ENCODE measurements at regions not wholly inside any gene's neighbourhood (a gene's known extent, or its start where the extent isn't known, plus 50 kb on each side); places are given as distances from the start of the nearest gene placed in this dataset.
A peak's percentile ranks its signal among the peaks of the same experiment; 100 is the strongest.

GRCh38 chr10:120667276-120667675 lies 183.9 kb upstream of the WDR11 start:
- Histone ChIP-seq H3K4me3 (replicated peaks in 1 of 3; ENCODE audit: low read depth in 2 of 3, low read length in 3 of 3) (no peak overlapping the region), H3K9ac (ENCODE audit: insufficient read depth, low read length, poor library complexity, severe bottlenecking) (no peak overlapping the region), H2AFZ (ENCODE audit: insufficient read depth, low read depth, low read length, poor library complexity, severe bottlenecking) (no peak overlapping the region), H3K27me3 (ENCODE audit: control insufficient read depth in 2 of 2, insufficient read depth in 2 of 2, low read length in 2 of 2) (no peaks in the 10 kb centered on the region), H3K4me2 (replicated peaks; ENCODE audit: extremely low read depth, low read length, poor library complexity, severe bottlenecking) (no peak overlapping the region), H3K4me1 (ENCODE audit: control insufficient read depth in 1 of 2, insufficient read depth in 2 of 2, low read length in 2 of 2) (peaks cover 9 to 10% of the 10 kb centered on the region in 2 donors), H4K20me1 (ENCODE audit: insufficient read depth, low read length) (no peaks in the 10 kb centered on the region), H3K27ac (ENCODE audit: low read depth in 1 of 2, low read length in 2 of 2) (no peak overlapping the region), H3K9me3 (replicated peaks in 1 of 2; ENCODE audit: control insufficient read depth in 1 of 2, insufficient read depth in 1 of 2, low read length in 2 of 2) (peaks cover 0 to 4% of the 10 kb centered on the region in 2 donors), H3K79me2 (ENCODE audit: insufficient read depth, low read length) (no peaks in the 10 kb centered on the region), H3K36me3 (replicated peaks in 1 of 2; ENCODE audit: control insufficient read depth in 1 of 2, insufficient read depth in 2 of 2, low read length in 2 of 2) (no peaks in the 10 kb centered on the region)
- Mint-ChIP-seq H3K27me3 (ENCODE audit: low read depth in 3 of 3) (no peaks in the 10 kb centered on the region), H3K4me3 (no peak overlapping the region), H3K4me1 (peaks cover 10% of the 10 kb centered on the region), H3K9me3 (peaks cover 0 to 5% (median 3%) of the 10 kb centered on the region in 7 donors), H3K27ac (no peak overlapping the region), H3K36me3 (no peaks in the 10 kb centered on the region)
- peak; percentile 9 to 30 (median 20) for DNase-seq
- TF ChIP-seq CTCF (IDR thresholded peaks at IDR 0.05), result no peak
- intact Hi-C loops (cut with micrococcal nuclease), result no loop called here
- no CpG with 5 or more reads among the region's 4 CpGs for WGBS (ENCODE audit: insufficient coverage)

DNA sequence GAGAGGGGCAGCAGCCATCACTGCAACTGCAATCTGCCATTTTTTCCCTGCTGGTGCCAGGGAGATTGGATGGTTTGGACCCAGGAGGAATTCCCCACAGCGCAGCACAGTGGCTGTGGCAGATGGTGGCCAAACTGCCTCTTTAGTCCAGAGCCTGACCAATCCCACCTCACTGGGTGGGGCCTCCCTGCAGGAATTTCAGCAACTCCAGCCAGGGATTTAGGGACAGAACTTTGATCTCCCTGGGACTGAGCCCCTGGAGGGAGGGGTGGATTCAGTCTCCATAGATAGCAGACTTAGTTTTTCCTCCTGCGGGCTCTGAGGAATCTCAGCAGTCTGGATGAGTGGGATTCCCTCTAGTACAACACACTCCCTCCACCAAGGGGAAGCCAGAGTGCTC lies 179.7 kb upstream of the WDR11 start:
- H3K4me1 ChIP-seq (ENCODE audit: control insufficient read depth in 1 of 2, insufficient read depth in 2 of 2, low read length in 2 of 2), result peaks cover 9 to 10% of the 10 kb centered on the region in 2 donors

More for the DNA sequence above, 179.7 kb upstream of the WDR11 start:
- H3K4me3 ChIP-seq (replicated peaks in 1 of 3; ENCODE audit: low read depth in 2 of 3, low read length in 3 of 3), result no peak overlapping the region
- no peak for TF ChIP-seq CTCF (IDR thresholded peaks at IDR 0.05)
- no peak overlapping the region for H3K9ac ChIP-seq (ENCODE audit: insufficient read depth, low read length, poor library complexity, severe bottlenecking)
- Mint-ChIP-seq H3K9me3 (peaks cover 4 to 20% (median 12%) of the 10 kb centered on the region in 7 donors), H3K27ac (no peak overlapping the region), H3K4me1 (peaks cover 10% of the 10 kb centered on the region), H3K36me3 (no peaks in the 10 kb centered on the region), H3K27me3 (ENCODE audit: low read depth in 3 of 3) (peaks cover 0 to 4% (median 1%) of the 10 kb centered on the region in 3 donors), H3K4me3 (no peak overlapping the region)
- H3K36me3 ChIP-seq (replicated peaks in 1 of 2; ENCODE audit: control insufficient read depth in 1 of 2, insufficient read depth in 2 of 2, low read length in 2 of 2), result no peaks in the 10 kb centered on the region
- H4K20me1 ChIP-seq (ENCODE audit: insufficient read depth, low read length), result no peaks in the 10 kb centered on the region
- WGBS (ENCODE audit: insufficient coverage), result no CpG with 5 or more reads among the region's 2 CpGs
- no peak overlapping the region for H3K27ac ChIP-seq (ENCODE audit: low read depth in 1 of 2, low read length in 2 of 2)
- H3K9me3 ChIP-seq (replicated peaks in 1 of 2; ENCODE audit: control insufficient read depth in 1 of 2, insufficient read depth in 1 of 2, low read length in 2 of 2), result peaks cover 0 to 4% of the 10 kb centered on the region in 2 donors
- H3K4me2 ChIP-seq (replicated peaks; ENCODE audit: extremely low read depth, low read length, poor library complexity, severe bottlenecking), result no peak overlapping the region
- DNase-seq, result no peak
- no peaks in the 10 kb centered on the region for H3K27me3 ChIP-seq (ENCODE audit: control insufficient read depth in 2 of 2, insufficient read depth in 2 of 2, low read length in 2 of 2)
- no peaks in the 10 kb centered on the region for H3K79me2 ChIP-seq (ENCODE audit: insufficient read depth, low read length)
- intact Hi-C loops (cut with micrococcal nuclease), result no loop called here
- H2AFZ ChIP-seq (ENCODE audit: insufficient read depth, low read depth, low read length, poor library complexity, severe bottlenecking), result no peak overlapping the region

All from CD14-positive monocyte (primary cell).